ENCODE measurements at regions not wholly inside any gene's neighbourhood (a gene's known extent, or its start where the extent isn't known, plus 50 kb on each side); places are given as distances from the start of the nearest gene placed in this dataset.

- DNase-seq (ENCODE audit: low spot score): no peak
These were observed 51.9 kb upstream of the CDIN1 start for GRCh38 chr15:36527235-36528162.

- no peak for DNase-seq (ENCODE audit: low spot score)
These were observed 50.0 kb upstream of the CDIN1 start for GRCh38 chr15:36529296-36530011.

All from left forelimb (tissue), 1 donor.